ENCODE measurements at regions not wholly inside any gene's neighbourhood (a gene's known extent, or its start where the extent isn't known, plus 50 kb on each side); places are given as distances from the start of the nearest gene placed in this dataset.

GRCh38 chr10:29691564-29692072 is 56.8 kb upstream of the SVIL start:
- H3K4me3 ChIP-seq (ENCODE audit: low read depth, low read length): no peak overlapping the region
- TF ChIP-seq CTCF (IDR thresholded peaks at IDR 0.05; ENCODE audit: low read depth, low read length): no peak

GRCh38 chr10:29689001-29689400 is 54.2 kb upstream of the SVIL start:
- H3K4me3 ChIP-seq (ENCODE audit: low read depth, low read length): no peak overlapping the region
- TF ChIP-seq CTCF (IDR thresholded peaks at IDR 0.05; ENCODE audit: low read depth, low read length): no peak

- TF ChIP-seq CTCF (IDR thresholded peaks at IDR 0.05; ENCODE audit: low read depth, low read length): no peak
- no peak overlapping the region for H3K4me3 ChIP-seq (ENCODE audit: low read depth, low read length)
Measured at GRCh38 chr10:29688230-29688661, 53.5 kb upstream of the SVIL start.

GRCh38 chr10:29687421-29688164 is 52.8 kb upstream of the SVIL start:
- TF ChIP-seq CTCF (IDR thresholded peaks at IDR 0.05; ENCODE audit: low read depth, low read length): no peak
- no peak overlapping the region for H3K4me3 ChIP-seq (ENCODE audit: low read depth, low read length)

- no peak overlapping the region for H3K4me3 ChIP-seq (ENCODE audit: low read depth, low read length)
- no peak for TF ChIP-seq CTCF (IDR thresholded peaks at IDR 0.05; ENCODE audit: low read depth, low read length)
Measured at GRCh38 chr10:29685506-29685905, 50.7 kb upstream of the SVIL start.

Measured in WI38 (cell line).